ENCODE measurements at regions not wholly inside any gene's neighbourhood (a gene's known extent, or its start where the extent isn't known, plus 50 kb on each side); places are given as distances from the start of the nearest gene placed in this dataset.

DNA sequence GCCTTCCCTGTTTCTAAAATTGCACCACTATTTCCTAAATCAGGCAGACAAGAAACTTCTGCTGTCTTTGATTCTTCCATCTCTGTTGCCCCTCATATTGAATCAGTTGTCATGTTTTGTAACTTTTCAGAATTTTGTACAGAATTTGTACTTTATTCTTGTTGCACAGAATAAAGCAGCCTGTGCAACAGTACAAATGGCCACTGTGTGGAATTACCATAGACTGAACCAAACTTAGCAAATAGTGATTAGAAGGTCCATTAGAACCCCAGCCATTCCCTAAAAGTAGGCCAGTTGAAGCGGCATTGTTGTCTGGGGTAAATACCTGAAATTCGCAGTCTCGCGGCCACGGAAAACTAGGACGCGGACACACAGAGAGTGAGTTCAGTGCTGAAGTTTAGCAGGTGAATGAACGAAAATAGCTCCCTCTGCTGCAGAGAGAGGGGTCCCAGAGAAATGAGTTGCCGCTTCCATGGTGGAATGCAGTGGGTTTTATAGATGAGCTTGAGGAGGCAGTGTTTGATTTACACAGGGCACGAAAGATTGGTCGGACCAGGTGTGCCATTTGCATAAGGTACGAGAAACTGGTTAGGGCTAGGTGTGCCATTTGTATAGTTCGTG is 71.8 kb downstream of the C4orf33 start:
- no peak for DNase-seq

DNA sequence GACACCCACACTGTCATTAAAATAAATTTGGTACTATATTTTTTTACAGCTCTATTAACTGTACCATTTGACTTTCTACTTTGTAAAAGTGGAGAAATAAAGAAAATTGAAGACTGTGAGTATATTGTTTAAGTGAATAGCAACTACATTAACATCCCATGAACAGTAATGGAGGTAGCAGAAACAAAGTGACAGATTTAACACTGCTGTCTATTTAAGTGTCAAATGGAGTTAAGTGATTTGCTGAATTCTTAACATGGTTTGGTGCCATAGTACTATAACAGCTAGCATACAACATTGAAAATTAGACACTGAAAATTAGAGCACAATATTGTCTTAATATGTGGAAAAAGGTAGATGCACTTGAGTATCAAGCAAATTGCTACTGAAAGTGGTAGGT is 76.2 kb downstream of the C4orf33 start:
- DNase-seq: no peak

DNA sequence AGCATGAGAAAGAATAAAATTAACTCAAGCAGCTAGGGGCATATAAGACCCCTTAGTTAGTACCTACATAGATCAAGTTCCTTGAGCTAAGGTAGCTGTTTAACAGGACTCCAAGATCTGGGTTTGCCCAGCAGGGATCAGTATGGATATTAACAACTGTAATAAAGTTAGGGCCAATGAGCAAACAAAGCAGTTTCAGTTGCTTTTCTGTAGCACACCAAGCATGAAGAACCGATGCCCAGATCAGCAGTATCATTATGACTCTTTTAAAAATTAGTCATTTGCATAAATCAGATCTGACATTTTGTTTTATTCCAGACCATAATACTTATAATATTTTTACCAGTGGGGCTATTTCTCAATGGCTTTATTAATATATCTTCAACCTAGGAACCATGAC is 80.9 kb downstream of the C4orf33 start:
- no peak for DNase-seq

DNA sequence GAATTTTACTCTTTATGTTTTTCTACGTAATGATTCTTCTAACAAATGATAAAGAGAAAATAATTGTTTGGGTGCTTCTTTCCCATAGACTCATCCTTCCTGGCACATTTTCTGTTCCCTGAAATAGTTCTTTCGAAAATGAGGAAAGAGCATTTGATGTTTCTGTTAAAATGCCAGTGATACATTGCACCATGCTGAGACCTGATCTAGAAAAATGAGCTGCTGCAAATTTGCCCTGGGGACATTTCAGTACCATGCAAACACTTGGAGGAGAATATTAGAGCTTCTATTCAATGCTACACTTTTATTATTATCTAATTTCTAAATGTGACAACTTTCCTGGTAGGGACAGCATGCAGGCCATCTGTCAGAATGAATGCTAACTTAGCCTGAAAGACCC is 83.3 kb downstream of the C4orf33 start:
- no peak for DNase-seq

DNA sequence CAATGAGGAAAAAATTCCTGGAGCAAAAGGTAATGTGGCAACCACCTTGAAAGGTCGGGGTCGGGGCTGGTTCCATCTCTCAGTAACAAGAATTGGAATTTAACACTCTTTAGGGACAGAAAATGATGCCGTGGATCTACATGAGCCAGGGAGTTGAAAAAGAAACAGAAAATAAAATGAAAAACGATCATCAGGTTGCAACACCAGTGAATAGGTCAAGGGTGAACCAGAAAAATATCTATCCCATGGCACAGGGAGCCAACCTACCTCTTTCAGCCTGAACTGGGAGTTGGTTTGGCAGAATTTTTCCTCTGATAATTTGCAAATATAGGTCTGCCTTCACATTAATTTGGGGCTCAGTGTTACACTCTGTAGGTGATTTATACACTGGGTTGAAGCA is 93.7 kb downstream of the C4orf33 start:
- no peak for DNase-seq

DNA sequence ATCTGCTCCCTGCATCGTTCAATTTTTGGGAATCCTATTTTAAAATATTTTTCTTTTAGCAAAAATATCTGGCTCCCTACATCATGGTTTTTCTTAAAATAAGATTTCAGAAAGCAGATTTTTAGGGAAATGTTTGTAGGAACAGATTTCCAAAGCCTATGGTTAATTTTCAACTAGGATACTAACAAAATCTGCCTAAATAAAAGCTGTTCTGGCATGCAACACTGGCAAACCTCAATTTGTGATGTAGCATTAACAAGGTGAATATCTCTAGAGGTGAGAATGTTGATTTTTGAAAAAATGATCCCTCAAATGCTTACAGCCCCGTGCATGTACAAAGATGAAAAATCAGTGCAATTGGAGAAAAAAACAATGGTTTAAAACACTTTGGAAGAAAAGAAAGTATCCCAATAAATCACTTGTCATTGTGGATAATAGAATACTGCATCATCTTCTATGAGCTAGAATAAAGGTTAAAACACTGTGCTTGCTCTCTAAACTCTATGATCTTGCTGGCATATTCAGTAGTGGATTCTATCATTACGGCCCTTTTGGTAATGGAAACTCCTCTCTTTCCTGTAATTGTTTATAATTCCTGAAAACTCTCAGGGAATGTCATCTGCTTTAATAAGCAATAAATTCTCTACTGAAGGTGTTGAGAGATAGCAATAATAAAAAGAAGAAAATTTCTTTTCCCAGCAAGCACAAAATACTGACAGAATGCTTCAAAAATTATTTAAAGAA is 97.6 kb downstream of the C4orf33 start:
- DNase-seq: no peak

DNA sequence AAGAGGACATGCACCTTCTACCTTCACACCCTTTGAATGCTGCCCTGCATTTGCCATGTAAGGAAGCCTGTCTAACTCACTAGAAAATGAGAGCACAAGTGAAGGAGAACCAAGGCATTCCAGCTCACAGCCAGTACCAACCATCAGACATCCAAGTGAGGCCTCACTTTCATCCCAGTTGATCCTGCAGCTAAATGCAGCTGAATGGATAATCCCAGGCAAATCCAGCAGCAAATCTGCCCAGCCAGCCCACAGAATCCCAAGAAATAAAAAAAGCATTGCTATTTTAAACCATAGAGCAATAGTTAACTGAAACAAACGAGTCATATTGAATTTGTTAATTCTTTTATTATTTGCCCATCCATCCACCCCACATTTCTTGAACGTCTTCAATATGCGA is 112.5 kb downstream of the C4orf33 start:
- no peak for DNase-seq

DNA sequence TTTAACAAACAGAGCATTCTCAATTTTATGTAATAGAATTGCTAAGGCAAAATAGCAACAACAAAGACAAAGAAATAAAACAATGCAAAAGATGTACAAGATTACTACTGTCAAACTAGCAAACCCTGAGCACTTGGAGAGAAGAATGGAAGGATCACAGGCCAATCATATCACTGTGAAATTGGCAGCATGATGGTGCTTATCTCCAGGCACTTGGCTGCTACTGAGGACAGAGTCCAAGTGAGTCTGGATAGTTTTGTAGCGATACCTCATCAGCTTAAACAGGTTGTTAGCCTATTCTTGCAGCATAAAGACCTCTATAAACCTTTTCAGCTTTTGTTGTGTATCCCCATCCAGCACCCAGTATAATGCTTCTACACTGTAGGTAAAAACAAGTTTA is 117.7 kb downstream of the C4orf33 start:
- no peak for DNase-seq

DNA sequence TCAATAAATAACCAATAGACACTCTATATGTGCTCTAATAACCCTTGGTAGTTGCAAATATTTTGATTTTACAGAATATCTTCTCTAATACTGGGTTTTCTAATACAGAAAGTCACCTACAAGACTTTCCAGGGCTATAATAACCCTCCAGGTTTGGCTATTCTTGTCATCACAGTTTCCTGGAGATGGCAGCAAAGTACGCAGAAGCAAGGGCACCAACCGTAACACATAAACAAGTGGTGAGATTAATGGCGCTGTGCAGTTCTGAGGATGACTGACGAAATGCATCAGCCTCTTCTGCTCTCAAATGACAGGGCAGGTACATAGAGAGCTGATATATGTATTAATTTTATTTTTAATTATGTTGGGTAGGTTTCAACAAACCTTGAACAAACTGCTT is 122.4 kb downstream of the C4orf33 start:
- DNase-seq: no peak

DNA sequence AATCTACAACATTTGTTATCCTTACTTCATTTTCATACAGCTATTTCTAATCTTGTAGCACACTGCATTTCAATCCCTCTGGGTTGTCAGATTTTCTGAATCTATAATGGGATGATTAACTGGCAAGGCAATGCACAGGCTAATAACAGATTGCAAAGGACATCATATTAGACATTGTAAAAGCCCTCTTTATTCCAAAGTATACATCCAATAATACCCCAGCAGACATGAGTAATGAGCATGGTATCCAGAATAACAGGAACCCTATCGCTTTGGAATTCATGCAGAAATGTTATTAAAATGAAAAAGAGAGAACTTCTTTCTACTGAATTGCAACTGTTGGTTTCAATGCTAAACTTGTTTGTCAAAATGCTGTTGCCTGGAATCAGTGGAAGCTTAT is 122.9 kb downstream of the C4orf33 start:
- no peak for DNase-seq

DNA sequence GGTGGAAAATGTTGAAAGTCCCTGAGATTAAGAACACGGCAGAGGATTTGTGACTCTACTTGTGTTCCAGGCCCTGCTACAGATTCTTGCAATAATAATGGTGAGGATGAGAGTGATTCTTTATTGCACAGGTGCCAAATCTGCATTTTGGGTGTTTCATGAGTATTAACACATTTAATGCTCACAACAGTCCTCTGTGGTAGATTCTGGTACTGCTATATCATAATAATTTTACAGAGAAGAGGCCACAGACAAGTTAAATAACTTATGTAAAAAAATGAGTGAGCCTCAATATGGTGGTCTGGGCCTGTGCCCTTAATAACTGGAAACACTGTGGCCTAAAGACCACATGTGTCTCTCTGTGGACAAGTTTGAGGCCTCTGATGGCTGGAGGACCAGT is 124.3 kb downstream of the C4orf33 start:
- no peak for DNase-seq

DNA sequence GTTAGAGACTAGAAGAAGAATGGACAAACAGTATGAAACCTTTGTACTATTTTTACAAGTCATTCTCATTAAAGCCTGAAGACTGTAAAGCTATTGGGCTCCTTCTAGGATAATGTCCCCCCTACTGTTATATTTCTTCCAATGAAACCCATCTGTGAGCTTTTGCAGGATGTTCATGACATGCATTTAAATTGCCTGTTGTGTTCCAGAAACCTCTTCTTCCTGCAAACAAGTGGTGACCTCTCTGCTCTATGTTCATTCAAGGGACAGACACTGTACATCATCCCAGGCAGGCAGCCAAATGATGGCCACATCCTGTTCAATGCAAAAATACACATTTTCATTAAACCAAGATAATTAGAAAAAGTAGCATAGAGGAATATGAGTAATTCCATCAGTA is 128.0 kb downstream of the C4orf33 start:
- no peak for DNase-seq

DNA sequence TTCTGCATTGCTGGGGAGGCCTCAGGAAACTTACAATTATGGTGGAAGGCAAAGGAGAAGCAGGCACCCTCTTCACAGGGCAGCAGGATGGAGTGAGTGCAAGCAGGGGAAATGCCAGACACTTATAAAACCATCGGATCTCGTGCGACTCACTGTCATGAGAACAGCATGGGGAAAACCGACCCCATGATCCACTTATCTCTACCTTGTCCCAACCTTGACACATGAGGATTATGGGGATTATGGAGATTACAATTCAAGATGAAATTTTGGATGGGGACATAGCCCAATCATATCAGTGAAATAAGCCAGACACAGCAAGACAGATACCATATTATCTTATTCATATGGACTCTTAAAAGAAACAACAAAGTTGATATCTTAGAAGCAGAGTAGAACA is 134.9 kb downstream of the C4orf33 start:
- DNase-seq: no peak

DNA sequence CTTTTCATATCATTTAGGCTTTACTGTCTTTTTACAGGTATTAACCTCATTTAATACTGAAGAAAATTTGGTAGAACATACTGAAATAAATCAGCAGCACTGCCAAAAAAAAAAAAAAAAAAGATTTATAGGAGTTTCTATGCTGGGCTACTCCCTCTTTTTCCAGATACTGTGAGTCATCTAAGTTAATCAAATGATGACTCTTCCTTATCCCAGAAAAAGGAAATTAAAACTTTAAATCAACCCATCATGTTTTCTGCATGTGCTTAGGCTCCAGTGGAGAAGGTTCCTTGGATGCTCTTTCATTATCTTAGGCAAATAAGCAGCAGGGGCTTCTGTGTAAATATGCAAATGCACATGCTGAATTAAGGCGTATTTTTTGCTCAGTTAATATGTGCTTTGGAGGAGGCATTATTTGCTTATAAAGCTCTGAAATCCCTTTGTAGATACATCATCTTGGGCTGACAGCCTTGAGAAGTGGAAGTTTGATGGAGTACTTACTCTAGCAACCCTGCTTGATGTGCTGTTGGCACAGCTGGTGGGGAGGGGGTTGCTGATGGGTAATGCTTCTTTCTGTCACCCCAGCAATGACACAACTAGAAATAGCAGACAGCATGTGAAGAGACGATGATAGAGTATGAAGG is 136.1 kb downstream of the C4orf33 start:
- DNase-seq: no peak

DNA sequence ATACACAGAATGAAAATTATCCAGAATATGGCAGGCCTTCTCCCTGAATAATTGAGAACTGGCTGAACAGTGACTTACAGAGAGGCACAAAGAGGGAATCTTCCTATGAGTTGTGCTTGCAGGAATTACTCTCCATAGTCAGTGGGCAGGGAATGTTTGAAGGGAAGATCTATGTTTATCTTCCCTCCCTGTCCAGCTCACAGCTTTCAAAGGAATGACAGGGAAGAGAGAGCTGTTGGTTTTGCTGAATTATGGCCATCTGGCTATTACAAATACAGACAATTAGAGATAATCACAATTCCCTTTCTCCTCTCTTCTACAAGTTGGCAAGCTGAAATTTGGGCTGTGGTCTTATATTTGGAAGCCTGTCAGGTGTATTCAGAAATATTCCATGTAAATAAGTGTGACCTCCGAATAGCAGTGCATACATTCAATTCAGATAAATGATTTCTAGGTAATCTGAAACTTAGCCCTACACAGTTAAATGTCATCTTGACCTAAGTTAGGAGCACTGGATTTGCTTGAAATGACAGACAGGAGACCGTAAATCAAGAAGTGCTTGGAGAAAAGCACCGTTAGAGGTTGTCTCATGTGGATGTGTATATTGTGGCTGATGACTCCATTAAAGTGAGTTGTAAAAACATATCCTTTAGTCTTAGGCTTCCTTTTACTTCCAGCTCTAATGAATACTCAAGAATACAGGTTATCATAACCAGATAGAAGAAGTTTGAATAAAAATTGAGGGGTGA is 136.8 kb downstream of the C4orf33 start:
- DNase-seq: no peak

DNA sequence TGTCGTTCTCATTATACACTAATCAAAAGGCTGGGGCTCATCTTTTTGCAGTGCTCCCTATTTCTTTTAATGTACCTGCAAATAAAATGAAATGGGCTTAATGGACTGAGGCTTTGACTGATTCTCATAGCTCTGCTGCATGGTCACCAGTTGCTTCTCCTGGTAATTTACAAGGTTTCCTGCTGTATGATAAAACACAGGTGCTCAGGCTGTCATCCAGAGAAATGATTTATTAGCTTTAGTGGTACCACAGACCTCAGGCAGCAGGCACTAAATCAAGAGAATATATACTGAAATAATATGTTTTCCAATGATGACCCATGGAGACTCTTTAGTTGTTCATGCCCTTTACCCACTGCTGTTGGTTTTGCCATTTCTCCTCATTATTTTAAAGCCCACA is 137.7 kb downstream of the C4orf33 start:
- no peak for DNase-seq

DNA sequence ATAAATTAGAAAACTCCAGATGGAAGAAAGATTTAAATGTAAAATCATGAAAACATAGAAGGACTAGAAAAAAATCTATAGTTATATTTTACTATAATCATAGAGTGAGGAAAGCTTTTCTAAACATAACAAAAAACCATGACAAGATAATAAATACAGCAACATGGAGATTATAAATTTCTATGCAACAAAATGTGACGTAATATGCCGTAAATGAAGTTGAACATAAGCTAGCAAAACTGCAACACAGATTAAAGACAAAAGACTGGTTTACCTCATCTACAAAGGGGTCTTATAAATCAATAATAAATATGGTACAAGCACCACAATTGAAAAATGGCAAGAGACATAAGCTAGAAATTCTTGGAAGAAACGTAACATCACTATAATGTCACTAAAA is 140.4 kb downstream of the C4orf33 start:
- no peak for DNase-seq

DNA sequence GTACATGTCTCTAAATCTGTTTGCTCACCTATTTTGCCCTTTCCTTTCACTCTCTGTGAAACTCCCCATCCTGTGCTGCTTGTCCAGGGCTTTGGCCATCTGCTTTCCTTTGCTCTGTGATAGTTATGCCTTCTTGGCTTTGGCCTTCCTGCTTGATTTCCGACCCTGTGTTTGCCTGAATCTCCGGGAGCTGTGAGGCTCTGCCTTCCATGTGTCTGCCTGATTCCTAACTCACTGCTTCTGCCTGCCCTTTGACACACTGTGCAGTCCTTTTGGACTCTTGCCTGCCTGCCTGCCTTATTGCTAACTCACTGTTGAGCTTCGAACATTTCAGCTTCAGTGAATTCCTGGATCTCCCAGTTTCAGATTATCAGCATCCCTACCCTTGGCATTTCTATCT is 143.1 kb downstream of the C4orf33 start:
- no peak for DNase-seq

DNA sequence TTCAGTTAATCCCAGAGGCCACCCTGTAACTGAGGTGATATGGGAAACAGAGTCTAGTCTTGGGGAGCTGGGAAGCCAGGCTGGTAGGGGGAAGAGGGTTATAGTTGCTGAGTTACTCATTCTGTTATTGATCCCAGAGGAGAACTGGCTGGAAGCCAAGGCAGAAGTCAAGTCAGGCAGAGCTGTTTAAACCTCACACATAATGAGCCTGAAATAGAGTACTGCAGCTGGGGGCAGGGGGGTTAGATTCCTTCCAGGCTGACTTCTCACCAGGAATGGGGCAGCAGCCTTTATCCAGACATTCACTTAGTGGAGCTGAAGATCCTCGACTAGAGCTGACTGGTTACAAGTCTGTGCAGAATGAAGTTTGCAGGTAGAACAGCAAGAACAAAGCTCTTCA is 144.9 kb downstream of the C4orf33 start:
- no peak for DNase-seq

DNA sequence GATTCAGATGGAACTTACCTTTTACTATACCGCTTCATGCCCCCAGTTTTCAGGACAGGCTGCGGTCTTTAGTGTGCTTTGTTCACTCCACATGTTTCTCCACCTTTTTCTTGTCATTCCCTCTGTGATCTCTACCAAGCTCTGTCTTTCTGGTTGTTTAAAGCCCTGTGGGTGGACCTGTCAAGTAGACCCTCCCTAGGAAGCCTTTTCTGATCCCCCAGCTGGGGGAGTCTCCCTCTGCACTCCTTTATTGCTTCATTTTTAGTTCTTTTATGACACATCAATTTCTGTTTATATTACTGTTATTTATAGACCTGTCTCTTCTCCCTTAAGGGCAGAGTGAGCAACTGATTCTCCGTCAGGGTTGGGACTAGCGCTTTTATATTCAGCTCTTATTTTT is 150.2 kb downstream of the C4orf33 start:
- no peak for DNase-seq

DNA sequence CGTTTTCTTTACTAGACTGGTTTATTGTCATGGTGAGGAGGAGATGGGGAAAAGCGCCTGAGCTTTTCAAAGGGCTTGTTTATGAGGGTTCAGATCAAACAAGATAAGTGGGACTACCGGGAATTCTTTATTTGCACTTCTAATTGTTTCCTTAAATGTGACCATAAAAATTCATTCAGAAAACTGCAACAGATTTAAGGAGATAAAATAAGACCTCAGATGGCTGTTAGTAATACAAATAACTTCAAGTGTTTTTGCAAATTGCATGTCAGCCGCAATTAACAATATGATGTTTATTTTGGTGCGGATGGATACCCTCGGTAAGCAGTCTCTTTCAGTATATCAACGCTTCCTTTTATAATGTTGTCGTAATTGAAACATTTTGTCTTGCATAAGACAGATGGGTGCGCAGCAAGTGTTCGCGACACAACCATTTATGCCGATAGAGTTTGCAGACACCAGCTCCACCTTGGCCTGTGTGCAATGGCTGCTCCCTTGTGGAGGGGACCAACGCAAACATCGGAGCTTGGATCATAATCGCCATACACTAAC is 151.0 kb downstream of the C4orf33 start:
- no peak for DNase-seq

DNA sequence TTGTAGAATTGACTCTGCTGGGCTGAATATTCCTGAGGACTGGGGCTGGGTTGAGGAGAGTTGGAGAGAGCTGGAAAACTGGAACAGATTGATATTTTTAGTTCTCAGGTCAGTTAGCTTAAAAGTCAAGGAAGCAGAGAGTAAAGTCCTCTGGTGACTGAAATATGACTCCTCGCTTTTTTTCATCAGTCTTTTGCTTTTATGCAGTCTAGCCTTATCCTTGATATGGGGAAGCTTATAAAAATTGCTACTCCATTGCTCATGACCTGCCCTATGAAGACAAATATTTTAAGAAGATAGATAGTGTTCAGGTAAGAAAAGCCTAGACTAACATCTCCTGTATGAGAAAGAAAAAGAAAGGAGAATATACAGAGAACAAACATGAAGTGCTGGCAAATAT is 152.7 kb downstream of the C4orf33 start:
- no peak for DNase-seq

DNA sequence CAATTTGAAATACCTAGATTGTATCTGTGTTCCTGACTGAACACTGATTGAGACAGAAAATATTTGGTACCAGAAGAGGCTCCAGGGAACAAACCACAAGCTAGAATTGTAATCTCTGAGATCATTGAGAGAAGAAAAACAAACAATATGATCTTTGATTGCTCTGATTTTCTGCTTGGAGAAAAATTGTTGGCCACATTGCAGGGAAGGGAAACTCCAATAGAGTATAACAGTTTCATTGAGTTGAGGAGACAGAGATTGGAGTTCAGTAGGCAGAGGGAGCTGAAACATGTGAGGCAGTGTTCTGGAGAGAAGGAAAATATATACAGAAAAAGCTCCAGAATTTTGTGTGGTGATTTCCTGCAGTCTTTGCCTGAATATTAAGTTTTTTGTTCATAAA is 158.2 kb downstream of the C4orf33 start:
- DNase-seq: no peak

DNA sequence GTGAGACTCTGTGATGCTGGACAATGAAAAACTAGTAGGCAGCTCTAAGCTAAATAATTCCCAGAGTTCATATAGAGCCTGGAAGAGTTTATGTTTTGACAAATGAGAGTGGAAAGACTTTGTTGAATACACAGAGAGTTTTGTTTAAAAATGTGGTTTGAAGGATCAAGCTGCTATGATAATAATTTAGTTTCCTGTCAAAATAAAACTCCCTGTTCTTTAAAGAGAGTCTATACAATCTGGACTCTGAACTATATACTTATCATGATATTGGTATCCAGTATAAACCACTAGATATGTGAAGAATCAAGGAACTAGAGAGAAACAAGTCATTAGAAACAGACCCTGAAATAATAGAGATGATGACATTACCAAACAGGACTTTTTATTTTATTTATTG is 158.6 kb downstream of the C4orf33 start:
- DNase-seq: no peak
